GM12878 (cell line): ENCODE measurements at regions not wholly inside any gene's neighbourhood (a gene's known extent, or its start where the extent isn't known, plus 50 kb on each side); places are given as distances from the start of the nearest gene placed in this dataset.

Experiments used
- ATAC-seq: fragments of 200-7000 bp; cut with Tn5 transposase; 3 replicates; pipeline ENCODE4 v1.9.1; 2020; ENCODE audit warnings: mild to moderate bottlenecking, moderate library complexity
- BruUV-seq: library from RNA; stranded (reverse); fragments of 400-500 nt; replicated peaks from 2 replicates; lab custom pipeline; 2021; lab: Mats Ljungman, UMichigan
- CTCF ChIA-PET: fragments of 300-600 bp; sonication (Branson Sonifier 250); formaldehyde crosslinking; extraction: SDS; loops from one replicate; lab custom pipeline; 2021; ENCODE audit warnings: inconsistent platforms; lab: Yijun Ruan, JAX
- POLR2A ChIA-PET: fragments of 350-600 bp; formaldehyde crosslinking; extraction: SDS; loops from one replicate; lab custom pipeline; 2021; ENCODE audit warnings: inconsistent platforms; lab: Charles Lee
- RAD21 ChIA-PET: fragments of 300-600 bp; sonication (Branson Sonifier 250); formaldehyde crosslinking; loops from one replicate; lab custom pipeline; 2023; ENCODE audit warnings: antibody characterized with exemption; ENCODE audit not compliant: unreplicated experiment; lab: Charles Lee
- SMC1A ChIA-PET: fragments of 300-600 bp; sonication (Branson Sonifier 250); formaldehyde crosslinking; loops from one replicate; lab custom pipeline; 2023; ENCODE audit not compliant: unreplicated experiment, uncharacterized antibody; lab: Charles Lee
- DNase-seq: peaks from one replicate; pipeline ENCODE4 v3.0.0-alpha.2; 2011; ENCODE audit warnings: low read depth, low spot score
- FAIRE-seq: peaks from 3 replicates; lab custom pipeline; 2011; peaks lifted over from hg19 to GRCh38; lab: Jason Lieb, UNC
- H2AFZ ChIP-seq: 2 replicates; pipeline ENCODE4 v1.6.0; 2011; ENCODE audit warnings: low read depth, low read length, control low read depth; ENCODE audit not compliant: control insufficient read depth
- H3K27ac ChIP-seq: 2 replicates; pipeline ENCODE4 v1.5.1; 2011; ENCODE audit warnings: control low read depth; ENCODE audit not compliant: control insufficient read depth, insufficient read depth
- H3K27me3 ChIP-seq, 2 experiments: replicated peaks in 1 of 2; 2 replicates each; pipeline versions ENCODE4 v1.6.0 to v1.6.1; 2011; ENCODE audit warnings: low read length in 1 of 2; ENCODE audit not compliant: control insufficient read depth in 2 of 2, insufficient read depth in 2 of 2
- H3K36me3 ChIP-seq, 2 experiments: 2 replicates each; pipeline ENCODE4 v1.5.1; 2011; ENCODE audit warnings: low read length in 1 of 2; ENCODE audit not compliant: control insufficient read depth in 2 of 2, insufficient read depth in 2 of 2
- H3K4me1 ChIP-seq: 2 replicates; pipeline ENCODE4 v1.6.1; 2011; ENCODE audit warnings: mild to moderate bottlenecking, low read length, moderate library complexity, mixed read lengths; ENCODE audit not compliant: control insufficient read depth, insufficient read depth
- H3K4me2 ChIP-seq: 2 replicates; pipeline ENCODE4 v1.6.0; 2011; ENCODE audit warnings: control low read depth; ENCODE audit not compliant: control insufficient read depth, insufficient read depth
- H3K4me3 ChIP-seq: fragments of 200-600 bp; sonication (generic); 2 replicates; pipeline ENCODE4 v1.5.1; 2016
- H3K79me2 ChIP-seq: 2 replicates; pipeline ENCODE4 v1.6.0; 2011; ENCODE audit warnings: low read length; ENCODE audit not compliant: control insufficient read depth, insufficient read depth
- H3K9ac ChIP-seq: 2 replicates; pipeline ENCODE4 v1.8.0; 2011; ENCODE audit warnings: low read length, control low read depth, mixed read lengths; ENCODE audit not compliant: control insufficient read depth, insufficient read depth
- H3K9me3 ChIP-seq: replicated peaks from 3 replicates; pipeline ENCODE4 v1.5.1; 2011; ENCODE audit warnings: mild to moderate bottlenecking, low read length; ENCODE audit not compliant: control insufficient read depth, insufficient read depth
- H4K20me1 ChIP-seq: 2 replicates; pipeline ENCODE4 v1.6.0; 2011; ENCODE audit not compliant: control insufficient read depth, insufficient read depth
- ASH2L ChIP-seq: fragments of 300-600, 200-600 bp; sonication (generic); IDR thresholded peaks from 2 replicates; pipeline ENCODE4 v1.6.1; 2017; ENCODE audit warnings: low read depth, mild to moderate bottlenecking, borderline replicate concordance
- ATF2 ChIP-seq: IDR thresholded peaks from 2 replicates; pipeline ENCODE4 v1.6.1; 2012; ENCODE audit warnings: low read length, inconsistent platforms
- CBFB ChIP-seq: IDR thresholded peaks from 2 replicates; pipeline ENCODE4 v1.6.1; 2016; ENCODE audit warnings: antibody characterized with exemption, low read depth
- CEBPB ChIP-seq, 2 experiments: fragments of 150-350 bp in 1 of 2; IDR thresholded peaks; 2 replicates each; pipeline ENCODE4 v1.6.1; 2012 to 2014; ENCODE audit warnings: low read depth in 2 of 2, low read length in 2 of 2, borderline replicate concordance in 1 of 2, inconsistent platforms in 1 of 2
- CTCF ChIP-seq, 3 experiments: IDR thresholded peaks in 2 of 3; conservative IDR thresholded peaks in 1 of 3; 2 replicates each; pipeline ENCODE4 v1.5.1; 2011; ENCODE audit warnings: low read depth in 3 of 3, low read length in 3 of 3, mild to moderate bottlenecking in 3 of 3, control low read depth in 2 of 3, moderate library complexity in 2 of 3, inconsistent platforms in 1 of 3, mixed read lengths in 1 of 3; ENCODE audit not compliant: control insufficient read depth in 2 of 3, insufficient read depth in 1 of 3; ENCODE audit errors: extremely low read depth in 1 of 3
- IKZF1 ChIP-seq: fragments of 450-650 bp; conservative IDR thresholded peaks from 2 replicates; pipeline ENCODE4 v1.6.1; 2017; ENCODE audit warnings: antibody characterized with exemption, mild to moderate bottlenecking
- IRF4 ChIP-seq: IDR thresholded peaks from 2 replicates; pipeline ENCODE4 v1.6.1; 2011; ENCODE audit warnings: low read depth, low read length
- KLF5 ChIP-seq: fragments of 450-650 bp; IDR thresholded peaks from 2 replicates; pipeline ENCODE4 v1.6.1; 2014; ENCODE audit warnings: mild to moderate bottlenecking; ENCODE audit not compliant: partially characterized antibody
- NBN ChIP-seq: fragments of 450-650 bp; IDR thresholded peaks from 2 replicates; pipeline ENCODE4 v1.6.1; 2016
- NR2F1 ChIP-seq: fragments of 450-650 bp; conservative IDR thresholded peaks from 2 replicates; pipeline ENCODE4 v1.6.1; 2017; ENCODE audit warnings: mild to moderate bottlenecking
- POLR2AphosphoS5 ChIP-seq: IDR thresholded peaks from 2 replicates; pipeline ENCODE4 v1.6.1; 2011; ENCODE audit warnings: mild to moderate bottlenecking, low read length, inconsistent platforms
- RB1 ChIP-seq: fragments of 450-650 bp; formaldehyde crosslinking; IDR thresholded peaks from 2 replicates; pipeline ENCODE4 v1.6.1; 2017; ENCODE audit warnings: mild to moderate bottlenecking, borderline replicate concordance
- YBX1 ChIP-seq: fragments of 450-650 bp; IDR thresholded peaks from 2 replicates; pipeline ENCODE4 v1.6.1; 2016; ENCODE audit warnings: antibody characterized with exemption
- YY1 ChIP-seq: IDR thresholded peaks from 2 replicates; pipeline ENCODE4 v1.6.1; 2011; ENCODE audit warnings: low read depth, mild to moderate bottlenecking, low read length
- ZNF24 ChIP-seq: fragments of 450-650 bp; IDR thresholded peaks from 2 replicates; pipeline ENCODE4 v1.6.1; 2017; ENCODE audit warnings: antibody characterized with exemption, mild to moderate bottlenecking
- WGBS: methylation state at CpG from one replicate; pipeline ENCODE4 v1.1.6; 2016; ENCODE audit warnings: low lambda C conversion rate; ENCODE audit not compliant: insufficient replicate concordance, insufficient coverage; ENCODE audit errors: missing lambda C conversion rate; 5-methylcytosine and 5-hydroxymethylcytosine counted together
- in situ Hi-C: fragments of 300-500 bp; cut with MboI; formaldehyde crosslinking; loops from 9 replicates; pipeline ENCODE4 v1.14.3; 2018; ENCODE audit warnings: mixed read lengths
- intact Hi-C: fragments of 100-400 bp; cut with micrococcal nuclease; formaldehyde crosslinking; loops from one replicate; pipeline ENCODE4 v1.14.2; 2022; ENCODE audit not compliant: unreplicated experiment

GRCh38 chr2:18721038-18721922 is 131.9 kb upstream of the NT5C1B start:
- BruUV-seq: no TSS peak

More at GRCh38 chr2:18721038-18721922, 131.9 kb upstream of the NT5C1B start:
- Histone ChIP-seq H3K4me3 (no peak overlapping the region), H3K27ac (no peak overlapping the region), H3K79me2 (no peaks in the 10 kb centered on the region), H3K36me3 (no peaks in the 10 kb centered on the region), H3K9me3 (no peaks in the 10 kb centered on the region), H3K27me3 (no peaks in the 10 kb centered on the region), H2AFZ (no peak overlapping the region), H3K4me1 (no peaks in the 10 kb centered on the region), H4K20me1 (no peaks in the 10 kb centered on the region), H3K9ac (no peak overlapping the region), H3K4me2 (no peak overlapping the region)
- no peak for TF ChIP-seq YBX1
- TF ChIP-seq RB1: no peak
- no peak for TF ChIP-seq ZNF24
- TF ChIP-seq CBFB: no peak
- TF ChIP-seq IRF4: no peak
- no peak for TF ChIP-seq CEBPB (IDR thresholded peaks at IDR 0.05; ENCODE audit: borderline replicate concordance in 1 of 2, low read depth in 2 of 2, low read length in 2 of 2)
- TF ChIP-seq YY1: no peak
- no peak for TF ChIP-seq IKZF1
- TF ChIP-seq CTCF (IDR thresholded peaks at IDR 0.05 in 2 of 3, conservative IDR thresholded peaks at IDR 0.05 in 1 of 3; ENCODE audit: control insufficient read depth in 2 of 3, extremely low read depth in 1 of 3, insufficient read depth in 1 of 3, low read depth in 3 of 3, low read length in 3 of 3): no peak
- no peak for TF ChIP-seq NR2F1
- no peak for TF ChIP-seq NBN
- no peak for TF ChIP-seq POLR2AphosphoS5
- no peak for TF ChIP-seq ASH2L
- no peak for TF ChIP-seq ATF2
- TF ChIP-seq KLF5: no peak
- intact Hi-C loops (no loop called here), in situ Hi-C loops (no loop called here)
- ChIA-PET RAD21 (no interaction called here), POLR2A (no interaction called here), SMC1A (interaction anchor here (1.0 kb wide), 1 partner anchor 8 kb away, joined by 3 read pairs; no protein-coding TSS in a partner anchor), CTCF (no interaction called here)
- FAIRE-seq: no peak
- ATAC-seq: no peak
- DNase-seq: no peak
- 54% methylated on average over 10 of the region's 10 CpGs for WGBS
